GM21528 (cell line): ENCODE measurements at regions not wholly inside any gene's neighbourhood (a gene's known extent, or its start where the extent isn't known, plus 50 kb on each side); places are given as distances from the start of the nearest gene placed in this dataset.

Experiments
- ATAC-seq: cut with Tn5 transposase; IDR thresholded peaks from one replicate; pipeline ENCODE4 v1.9.1; 2021; ENCODE audit warnings: mild to moderate bottlenecking, moderate library complexity; ENCODE audit not compliant: unreplicated experiment, low FRiP score

DNA sequence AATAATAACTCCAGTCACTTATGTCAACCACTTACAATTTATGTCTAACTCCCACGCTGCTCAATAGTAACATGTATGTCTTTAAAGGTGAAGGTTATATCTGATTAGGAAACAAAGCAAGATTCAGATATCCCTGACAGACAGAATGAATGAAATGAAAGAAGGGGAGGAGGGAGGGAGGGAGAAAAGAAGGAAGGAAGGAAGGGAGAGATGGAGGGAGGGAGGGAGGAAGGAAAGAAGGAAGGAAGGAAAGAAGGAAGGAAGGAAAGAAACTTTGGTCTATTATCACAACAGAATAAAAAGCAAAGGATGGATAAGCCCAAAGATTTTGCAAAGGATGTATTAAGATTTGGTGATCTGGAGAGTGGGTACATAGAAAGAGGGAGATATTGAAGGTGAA lies 433.3 kb downstream of the PRKD1 start:
- ATAC-seq = no peak

DNA sequence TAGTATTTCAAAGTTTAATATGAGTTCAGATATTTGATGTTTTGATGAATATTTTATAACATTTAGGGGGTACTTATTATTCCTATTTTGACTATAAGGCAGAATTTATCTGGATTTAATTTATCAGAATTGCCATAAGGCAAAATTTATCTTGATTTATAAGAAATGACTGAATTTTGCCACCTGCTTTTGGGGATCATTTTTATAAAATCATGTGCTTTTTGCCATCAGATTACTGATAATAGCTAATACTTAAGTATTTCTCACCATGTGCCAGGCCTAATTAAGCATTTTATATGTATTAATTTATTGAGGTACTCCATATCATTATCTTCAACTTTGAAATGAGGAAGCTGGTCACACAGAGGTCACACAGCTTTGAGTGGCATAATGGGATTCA lies 423.7 kb downstream of the PRKD1 start:
- no peak for ATAC-seq

- no peak for ATAC-seq
These were observed 409.3 kb downstream of the PRKD1 start for GRCh38 chr14:29518335-29518734.

DNA sequence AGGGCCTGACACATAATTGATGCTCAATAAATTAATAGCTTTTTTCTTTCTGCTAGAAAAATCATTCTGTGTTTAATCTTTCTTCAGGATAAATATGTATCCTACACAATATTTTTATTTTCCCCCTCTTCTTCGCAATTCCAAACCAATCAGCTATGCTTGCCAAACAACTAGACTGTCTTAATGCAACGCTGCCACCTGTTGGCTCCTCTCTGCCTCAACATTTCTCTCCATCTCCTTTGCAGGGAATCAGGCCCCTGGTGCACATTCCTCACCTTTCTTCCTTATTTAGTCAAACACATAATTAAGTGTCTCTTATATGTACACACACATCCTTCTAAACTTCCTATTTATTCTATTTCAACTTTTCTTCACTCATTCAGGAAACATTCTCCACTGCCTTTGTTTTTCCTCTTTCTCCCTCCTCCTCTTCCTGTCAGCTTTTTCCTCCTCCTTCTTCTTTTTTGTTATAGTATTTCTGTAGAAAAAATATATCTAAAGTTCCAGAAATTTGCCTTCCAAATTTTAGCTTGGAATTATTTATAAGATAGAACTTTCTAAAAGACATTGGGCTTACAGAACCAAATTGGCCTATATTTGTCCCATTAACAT lies 406.0 kb downstream of the PRKD1 start:
- no peak for ATAC-seq
